AG20443 (cell line): ENCODE measurements at regions not wholly inside any gene's neighbourhood (a gene's known extent, or its start where the extent isn't known, plus 50 kb on each side); places are given as distances from the start of the nearest gene placed in this dataset.

Source experiments
- DNase-seq: peaks from one replicate; pipeline ENCODE4 v3.0.0; 2012; ENCODE audit warnings: low spot score, mixed read lengths

GRCh38 chr3:159127021-159127392 is 325.2 kb downstream of the MFSD1 start:
- DNase-seq: no peak

GRCh38 chr3:159128628-159129027 is 326.8 kb downstream of the MFSD1 start:
- DNase-seq: peak; percentile 48

GRCh38 chr3:159130108-159130507 is 328.3 kb downstream of the MFSD1 start:
- DNase-seq: no peak

GRCh38 chr3:159131376-159131775 is 329.5 kb downstream of the MFSD1 start:
- DNase-seq: no peak

- no peak for DNase-seq
Observed at GRCh38 chr3:159137949-159138348, 336.1 kb downstream of the MFSD1 start.

GRCh38 chr3:159139326-159139725 is 337.5 kb downstream of the MFSD1 start:
- no peak for DNase-seq

- no peak for DNase-seq
Observed at GRCh38 chr3:159144472-159144871, 342.6 kb downstream of the MFSD1 start.

- no peak for DNase-seq
Observed at GRCh38 chr3:159144891-159145290, 343.0 kb downstream of the MFSD1 start.

GRCh38 chr3:159146392-159146791 is 344.5 kb downstream of the MFSD1 start:
- no peak for DNase-seq

- DNase-seq: no peak
Observed at GRCh38 chr3:159146856-159147435, 345.1 kb downstream of the MFSD1 start.

GRCh38 chr3:159147813-159148212 is 346.0 kb downstream of the MFSD1 start:
- DNase-seq: no peak

- no peak for DNase-seq
Observed at GRCh38 chr3:159148466-159148865, 346.6 kb downstream of the MFSD1 start.

- no peak for DNase-seq
Observed at GRCh38 chr3:159149131-159149530, 347.3 kb downstream of the MFSD1 start.

- no peak for DNase-seq
Observed at GRCh38 chr3:159149633-159150032, 347.8 kb downstream of the MFSD1 start.

GRCh38 chr3:159150180-159150579 is 348.3 kb downstream of the MFSD1 start:
- DNase-seq: no peak

GRCh38 chr3:159151130-159151529 is 349.3 kb downstream of the MFSD1 start:
- DNase-seq: peak; percentile 21

- DNase-seq: no peak
Observed at GRCh38 chr3:159157275-159157674, 355.4 kb downstream of the MFSD1 start.

GRCh38 chr3:159158213-159158612 is 356.4 kb downstream of the MFSD1 start:
- DNase-seq: no peak

GRCh38 chr3:159158801-159159200 is 356.9 kb downstream of the MFSD1 start:
- no peak for DNase-seq

- DNase-seq: no peak
Observed at GRCh38 chr3:159159546-159159945, 357.7 kb downstream of the MFSD1 start.

GRCh38 chr3:159163656-159164055 is 361.8 kb downstream of the MFSD1 start:
- no peak for DNase-seq

- no peak for DNase-seq
Observed at GRCh38 chr3:159165961-159166360, 364.1 kb downstream of the MFSD1 start.

GRCh38 chr3:159166899-159167586 is 365.2 kb downstream of the MFSD1 start:
- no peak for DNase-seq

- DNase-seq: no peak
Observed at GRCh38 chr3:159168788-159169187, 366.9 kb downstream of the MFSD1 start.
